ENCODE measurements at regions not wholly inside any gene's neighbourhood (a gene's known extent, or its start where the extent isn't known, plus 50 kb on each side); places are given as distances from the start of the nearest gene placed in this dataset.

DNA sequence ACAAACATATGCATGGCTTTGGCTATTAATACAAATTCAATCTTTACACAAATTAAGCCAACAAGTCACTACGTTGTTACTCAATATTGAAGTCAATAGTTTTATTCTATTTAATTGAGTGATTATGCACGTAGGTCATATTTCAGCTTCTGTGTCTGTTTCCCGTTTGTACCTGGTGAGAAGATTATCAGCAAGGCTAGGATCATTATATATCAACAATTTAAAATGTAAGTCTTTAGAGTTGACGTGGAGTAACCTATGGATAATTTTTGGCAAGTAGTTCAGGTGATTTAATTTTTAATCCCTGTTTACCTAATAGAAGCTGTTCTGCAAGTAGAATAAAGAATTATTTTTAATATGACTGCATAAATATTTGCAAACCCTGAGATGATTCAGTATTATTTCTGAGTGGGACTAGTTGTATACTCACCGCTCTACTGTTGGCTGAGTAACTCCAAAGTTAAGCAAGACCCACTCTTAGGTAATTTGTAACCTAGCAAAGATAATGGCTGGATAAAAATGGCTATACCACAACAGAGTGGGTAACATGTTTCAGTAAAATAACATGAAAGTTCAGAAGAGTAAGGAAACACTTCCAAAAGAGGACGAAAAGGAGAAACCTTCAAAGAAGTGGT lies 161.0 kb downstream of the HGF start:
- TF ChIP-seq KDM1A (IDR thresholded peaks at IDR 0.05; ENCODE audit: low read depth): no peak
- no peak for TF ChIP-seq RAD21 (conservative IDR thresholded peaks at IDR 0.05 in 1 of 2, IDR thresholded peaks at IDR 0.05 in 1 of 2)
- TF ChIP-seq, protein P1, sequence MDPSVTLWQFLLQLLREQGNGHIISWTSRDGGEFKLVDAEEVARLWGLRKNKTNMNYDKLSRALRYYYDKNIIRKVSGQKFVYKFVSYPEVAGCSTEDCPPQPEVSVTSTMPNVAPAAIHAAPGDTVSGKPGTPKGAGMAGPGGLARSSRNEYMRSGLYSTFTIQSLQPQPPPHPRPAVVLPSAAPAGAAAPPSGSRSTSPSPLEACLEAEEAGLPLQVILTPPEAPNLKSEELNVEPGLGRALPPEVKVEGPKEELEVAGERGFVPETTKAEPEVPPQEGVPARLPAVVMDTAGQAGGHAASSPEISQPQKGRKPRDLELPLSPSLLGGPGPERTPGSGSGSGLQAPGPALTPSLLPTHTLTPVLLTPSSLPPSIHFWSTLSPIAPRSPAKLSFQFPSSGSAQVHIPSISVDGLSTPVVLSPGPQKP (IDR thresholded peaks at IDR 0.05; ENCODE audit: low read depth, low read length): no peak
- TF ChIP-seq, protein P2, sequence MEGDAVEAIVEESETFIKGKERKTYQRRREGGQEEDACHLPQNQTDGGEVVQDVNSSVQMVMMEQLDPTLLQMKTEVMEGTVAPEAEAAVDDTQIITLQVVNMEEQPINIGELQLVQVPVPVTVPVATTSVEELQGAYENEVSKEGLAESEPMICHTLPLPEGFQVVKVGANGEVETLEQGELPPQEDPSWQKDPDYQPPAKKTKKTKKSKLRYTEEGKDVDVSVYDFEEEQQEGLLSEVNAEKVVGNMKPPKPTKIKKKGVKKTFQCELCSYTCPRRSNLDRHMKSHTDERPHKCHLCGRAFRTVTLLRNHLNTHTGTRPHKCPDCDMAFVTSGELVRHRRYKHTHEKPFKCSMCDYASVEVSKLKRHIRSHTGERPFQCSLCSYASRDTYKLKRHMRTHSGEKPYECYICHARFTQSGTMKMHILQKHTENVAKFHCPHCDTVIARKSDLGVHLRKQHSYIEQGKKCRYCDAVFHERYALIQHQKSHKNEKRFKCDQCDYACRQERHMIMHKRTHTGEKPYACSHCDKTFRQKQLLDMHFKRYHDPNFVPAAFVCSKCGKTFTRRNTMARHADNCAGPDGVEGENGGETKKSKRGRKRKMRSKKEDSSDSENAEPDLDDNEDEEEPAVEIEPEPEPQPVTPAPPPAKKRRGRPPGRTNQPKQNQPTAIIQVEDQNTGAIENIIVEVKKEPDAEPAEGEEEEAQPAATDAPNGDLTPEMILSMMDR (IDR thresholded peaks at IDR 0.05): no peak
